Vagina (tissue), 2 donors: ENCODE measurements at regions not wholly inside any gene's neighbourhood (a gene's known extent, or its start where the extent isn't known, plus 50 kb on each side); places are given as distances from the start of the nearest gene placed in this dataset.

Source experiments
- CTCF ChIP-seq, 3 experiments: fragments of 450-650 bp in 2 of 3; fragments of 200-600 bp in 1 of 3; sonication (generic) in 1 of 3; IDR thresholded peaks; one replicate each; pipeline ENCODE4 v1.5.1; 2017 to 2019; ENCODE audit warnings: antibody characterized with exemption in 3 of 3, mild to moderate bottlenecking in 2 of 3, moderate library complexity in 2 of 3
- POLR2A ChIP-seq, 2 donors: fragments of 450-650 bp; IDR thresholded peaks; one replicate each; pipeline ENCODE4 v1.6.1; 2017; ENCODE audit warnings: antibody characterized with exemption in 2 of 2, mild to moderate bottlenecking in 2 of 2, moderate library complexity in 2 of 2
- POLR2AphosphoS5 ChIP-seq, 2 donors: sonication (generic); formaldehyde crosslinking; IDR thresholded peaks; one replicate each; pipeline ENCODE4 v1.9.0; 2017; ENCODE audit warnings: antibody characterized with exemption in 2 of 2, mild to moderate bottlenecking in 2 of 2, low read depth in 1 of 2; ENCODE audit not compliant: insufficient read depth in 1 of 2

- TF ChIP-seq CTCF (IDR thresholded peaks at IDR 0.05) = no peak
- no peak for TF ChIP-seq POLR2A (IDR thresholded peaks at IDR 0.05)
- TF ChIP-seq POLR2AphosphoS5 (IDR thresholded peaks at IDR 0.05; ENCODE audit: insufficient read depth in 1 of 2, low read depth in 1 of 2) = no peak
Measured at GRCh38 chr12:13379531-13380188, 183.1 kb downstream of the EMP1 start.
